B cell (primary cell): ENCODE measurements at regions not wholly inside any gene's neighbourhood (a gene's known extent, or its start where the extent isn't known, plus 50 kb on each side); places are given as distances from the start of the nearest gene placed in this dataset.

Experiments
- ATAC-seq: fragments of 200-7000 bp; cut with Tn5 transposase; one replicate; pipeline ENCODE4 v1.10.0; 2021; ENCODE audit warnings: low read depth, mild to moderate bottlenecking, moderate number of reproducible peaks, moderate library complexity
- CTCF ChIA-PET: fragments of 350-600 bp; sonication (Branson Sonifier 250); formaldehyde crosslinking; loops from one replicate; lab custom pipeline; 2021; ENCODE audit warnings: antibody characterized with exemption, inconsistent platforms; lab: Charles Lee
- POLR2A ChIA-PET: fragments of 350-600 bp; sonication (Branson Sonifier 250); formaldehyde crosslinking; loops from one replicate; lab custom pipeline; 2021; ENCODE audit warnings: antibody characterized with exemption; lab: Charles Lee
- DNase-seq: peaks from one replicate; pipeline ENCODE4 v3.0.0; 2013
- H2AFZ ChIP-seq: 2 replicates; pipeline ENCODE4 v1.6.1; 2012; ENCODE audit warnings: mild to moderate bottlenecking, low read depth, low read length; ENCODE audit not compliant: insufficient read depth, poor library complexity, severe bottlenecking
- H3K27ac ChIP-seq, 2 donors: 1 replicate in 1 of 2; 2 replicates in 1 of 2; pipeline ENCODE4 v1.5.1; 2012 to 2013; ENCODE audit warnings: low read length in 2 of 2, mild to moderate bottlenecking in 2 of 2, moderate library complexity in 1 of 2
- H3K27me3 ChIP-seq, 4 experiments: fragments of 200-600 bp in 1 of 4; sonication (generic) in 1 of 4; replicated peaks in 1 of 4; 1 replicate in 2 of 4; 2 replicates in 2 of 4; pipeline versions ENCODE4 v1.6.1 to v1.7.0; 2013 to 2016; ENCODE audit warnings: low read length in 3 of 4, mild to moderate bottlenecking in 2 of 4, mixed read lengths in 1 of 4, moderate library complexity in 1 of 4; ENCODE audit not compliant: insufficient read depth in 4 of 4, control insufficient read depth in 3 of 4; ENCODE audit errors: control extremely low read depth in 1 of 4
- H3K36me3 ChIP-seq, 2 experiments: replicated peaks in 1 of 2; 1 replicate in 1 of 2; 2 replicates in 1 of 2; pipeline versions ENCODE4 v1.6.1 to v1.7.1; 2013; ENCODE audit warnings: low read length in 1 of 2; ENCODE audit not compliant: insufficient read depth in 2 of 2, control insufficient read depth in 1 of 2; ENCODE audit errors: control extremely low read depth in 1 of 2, extremely low read depth in 1 of 2
- H3K4me1 ChIP-seq, 2 donors: fragments of 200-600 bp in 1 of 2; sonication (generic) in 1 of 2; 1 replicate in 1 of 2; 2 replicates in 1 of 2; pipeline versions ENCODE4 v1.5.1 to v1.6.1; 2013 to 2017; ENCODE audit warnings: low read length in 2 of 2; ENCODE audit not compliant: control insufficient read depth in 2 of 2, insufficient read depth in 2 of 2
- H3K4me2 ChIP-seq: replicated peaks from 2 replicates; pipeline ENCODE3; 2012; ENCODE audit warnings: mild to moderate bottlenecking, low read depth, low read length; ENCODE audit not compliant: poor library complexity, severe bottlenecking
- H3K4me3 ChIP-seq, 5 experiments: fragments of 200-600 bp in 1 of 5; sonication (generic) in 1 of 5; 1 replicate in 3 of 5; 2 replicates in 2 of 5; pipeline versions ENCODE4 v1.5.1 to v1.7.0; 2011 to 2016; ENCODE audit warnings: low read length in 4 of 5, mild to moderate bottlenecking in 4 of 5, low read depth in 2 of 5, control low read depth in 1 of 5, moderate library complexity in 1 of 5; ENCODE audit not compliant: insufficient read depth in 1 of 5; ENCODE audit errors: control extremely low read depth in 1 of 5, extremely low read depth in 1 of 5
- H3K79me2 ChIP-seq: fragments of 200-600 bp; sonication (generic); one replicate; pipeline ENCODE4 v1.6.0; 2016; ENCODE audit warnings: low read length; ENCODE audit not compliant: control insufficient read depth, insufficient read depth
- H3K9ac ChIP-seq: fragments of 200-600 bp; sonication (generic); 2 replicates; pipeline ENCODE4 v1.6.1; 2017; ENCODE audit warnings: mild to moderate bottlenecking, low read length, moderate library complexity
- H3K9me3 ChIP-seq, 3 donors: one replicate each; pipeline versions ENCODE4 v1.6.1 to v1.7.1; 2013; ENCODE audit warnings: low read length in 2 of 3; ENCODE audit not compliant: control insufficient read depth in 2 of 3, insufficient read depth in 1 of 3; ENCODE audit errors: control extremely low read depth in 1 of 3
- H4K20me1 ChIP-seq: 2 replicates; pipeline ENCODE4 v1.6.0; 2012; ENCODE audit warnings: mild to moderate bottlenecking, low read length; ENCODE audit not compliant: insufficient read depth, control insufficient read depth, poor library complexity, severe bottlenecking
- H3K27ac Mint-ChIP-seq: one replicate; pipeline ENCODE4 v1.8.0; 2021; ENCODE audit warnings: mixed read lengths
- H3K27me3 Mint-ChIP-seq: one replicate; pipeline ENCODE4 v1.8.0; 2021; ENCODE audit warnings: mixed read lengths
- H3K4me1 Mint-ChIP-seq: one replicate; pipeline ENCODE4 v1.8.0; 2021; ENCODE audit warnings: mixed read lengths
- H3K4me3 Mint-ChIP-seq: one replicate; pipeline ENCODE4 v1.8.0; 2021; ENCODE audit warnings: mixed read lengths
- H3K9me3 Mint-ChIP-seq: one replicate; pipeline ENCODE4 v1.8.0; 2022; ENCODE audit warnings: mixed read lengths; ENCODE audit not compliant: insufficient read depth
- CTCF ChIP-seq: fragments of 200-600 bp; IDR thresholded peaks from one replicate; pipeline ENCODE4 v1.8.0; 2022; ENCODE audit warnings: antibody characterized with exemption, mild to moderate bottlenecking
- EZH2 ChIP-seq: IDR thresholded peaks from 2 replicates; pipeline ENCODE4 v1.6.1; 2012; ENCODE audit warnings: borderline replicate concordance, low read depth, mild to moderate bottlenecking, moderate library complexity, low read length; ENCODE audit not compliant: insufficient read depth, poor library complexity, severe bottlenecking
- WGBS: methylation state at CpG from one replicate; pipeline ENCODE4 v1.1.5; 2013; ENCODE audit warnings: missing lambda C conversion rate; ENCODE audit not compliant: insufficient coverage; 5-methylcytosine and 5-hydroxymethylcytosine counted together
- intact Hi-C: fragments of 100-400 bp; cut with micrococcal nuclease; formaldehyde crosslinking; loops from one replicate; pipeline ENCODE4 v1.10.0; 2022

GRCh38 chr5:36370073-36370472 is 68.4 kb upstream of the RANBP3L start:
- Mint-ChIP-seq H3K9me3 (peaks cover 2% of the 10 kb centered on the region), H3K4me1 (no peaks in the 10 kb centered on the region), H3K4me3 (no peak overlapping the region), H3K27ac (no peak overlapping the region), H3K27me3 (no peaks in the 10 kb centered on the region)
- WGBS: no CpG with 5 or more reads among the region's 2 CpGs
- no peaks in the 10 kb centered on the region for H3K36me3 ChIP-seq
- H3K27me3 ChIP-seq: no peaks in the 10 kb centered on the region
- no peaks in the 10 kb centered on the region for H4K20me1 ChIP-seq
- TF ChIP-seq CTCF (no peak), EZH2 (no peak)
- ChIA-PET CTCF (no interaction called here), POLR2A (no interaction called here)
- no peak overlapping the region for H3K4me3 ChIP-seq
- H3K4me2 ChIP-seq: no peak overlapping the region
- ATAC-seq (no peak), DNase-seq (no peak)
- no peaks in the 10 kb centered on the region for H3K4me1 ChIP-seq
- no peak overlapping the region for H3K27ac ChIP-seq
- H3K9me3 ChIP-seq: no peaks in the 10 kb centered on the region
- no peaks in the 10 kb centered on the region for H3K79me2 ChIP-seq
- intact Hi-C loops: no loop called here
- no peak overlapping the region for H3K9ac ChIP-seq
- no peak overlapping the region for H2AFZ ChIP-seq

- WGBS: 90% methylated on average over 3 of the region's 6 CpGs
Observed at GRCh38 chr5:36371366-36371765, 69.7 kb upstream of the RANBP3L start.

More at GRCh38 chr5:36371366-36371765, 69.7 kb upstream of the RANBP3L start:
- Mint-ChIP-seq H3K4me1 (no peaks in the 10 kb centered on the region), H3K4me3 (no peak overlapping the region), H3K27ac (no peak overlapping the region), H3K27me3 (no peaks in the 10 kb centered on the region), H3K9me3 (peaks cover 2% of the 10 kb centered on the region)
- TF ChIP-seq EZH2 (no peak), CTCF (no peak)
- Histone ChIP-seq H3K9me3 (no peaks in the 10 kb centered on the region), H3K27me3 (no peaks in the 10 kb centered on the region), H3K36me3 (no peaks in the 10 kb centered on the region), H4K20me1 (no peaks in the 10 kb centered on the region), H3K9ac (no peak overlapping the region), H2AFZ (no peak overlapping the region), H3K4me2 (no peak overlapping the region), H3K27ac (no peak overlapping the region), H3K4me3 (no peak overlapping the region), H3K79me2 (no peaks in the 10 kb centered on the region), H3K4me1 (no peaks in the 10 kb centered on the region)
- DNase-seq: no peak
- POLR2A ChIA-PET: no interaction called here
- intact Hi-C loops: no loop called here
- CTCF ChIA-PET: no interaction called here
- no peak for ATAC-seq
